SK-N-SH (cell line): ENCODE measurements at regions not wholly inside any gene's neighbourhood (a gene's known extent, or its start where the extent isn't known, plus 50 kb on each side); places are given as distances from the start of the nearest gene placed in this dataset.

Experiments
- CTCF ChIA-PET: fragments of 300-600, 350-600 bp; formaldehyde crosslinking; extraction: SDS; loops from one replicate; lab custom pipeline; 2021; lab: Yijun Ruan, JAX
- POLR2A ChIA-PET: fragments of 350-600 bp; sonication (Branson Sonifier 250); formaldehyde crosslinking; extraction: SDS; loops from one replicate; lab custom pipeline; 2020; ENCODE audit warnings: antibody characterized with exemption, inconsistent platforms; lab: Yijun Ruan, JAX
- DNase-seq: peaks from one replicate; pipeline ENCODE4 v3.0.0; 2012
- H2AFZ ChIP-seq: fragments of 200-600 bp; sonication (generic); 2 replicates; pipeline ENCODE4 v1.8.1; 2016; ENCODE audit warnings: antibody characterized with exemption, mild to moderate bottlenecking, low read depth
- H3F3A ChIP-seq: fragments of 200-600 bp; sonication (generic); replicated peaks from 2 replicates; pipeline ENCODE3; 2016; ENCODE audit warnings: antibody characterized with exemption, mild to moderate bottlenecking; ENCODE audit not compliant: insufficient read depth
- H3K27ac ChIP-seq, 2 experiments: fragments of 200-500 bp in 1 of 2; fragments of 200-600 bp in 1 of 2; sonication (Bioruptor generic) in 1 of 2; sonication (generic), shearing (Covaris generic) in 1 of 2; 2 replicates each; pipeline versions ENCODE4 v1.5.1 to v1.6.1; 2014 to 2016; ENCODE audit warnings: low read depth in 2 of 2, inconsistent platforms in 1 of 2, low read length in 1 of 2, mild to moderate bottlenecking in 1 of 2, mixed read lengths in 1 of 2
- H3K27me3 ChIP-seq: fragments of 200-600 bp; sonication (generic), shearing (Covaris generic); 2 replicates; pipeline ENCODE4 v1.6.1; 2016; ENCODE audit warnings: mixed run types; ENCODE audit not compliant: insufficient read depth
- H3K36me3 ChIP-seq, 2 experiments: fragments of 200-500 bp in 1 of 2; fragments of 200-600 bp in 1 of 2; sonication (Bioruptor generic) in 1 of 2; sonication (generic) in 1 of 2; replicated peaks in 1 of 2; 2 replicates each; pipeline versions ENCODE3 to v1.5.1; 2014 to 2016; ENCODE audit warnings: low read length in 1 of 2, mild to moderate bottlenecking in 1 of 2; ENCODE audit not compliant: insufficient read depth in 2 of 2, control insufficient read depth in 1 of 2
- H3K4me1 ChIP-seq, 2 experiments: fragments of 200-500 bp in 1 of 2; fragments of 200-600 bp in 1 of 2; sonication (Bioruptor generic) in 1 of 2; sonication (generic), shearing (Covaris generic) in 1 of 2; 2 replicates each; pipeline versions ENCODE4 v1.5.1 to v1.6.1; 2014 to 2016; ENCODE audit warnings: low read depth in 1 of 2, low read length in 1 of 2, mixed run types in 1 of 2; ENCODE audit not compliant: insufficient read depth in 2 of 2, control insufficient read depth in 1 of 2
- H3K4me2 ChIP-seq: fragments of 200-600 bp; sonication (generic), shearing (Covaris generic); 2 replicates; pipeline ENCODE4 v1.6.1; 2017; ENCODE audit warnings: mixed run types
- H3K4me3 ChIP-seq, 2 experiments: fragments of 200-500 bp in 1 of 2; fragments of 200-600 bp in 1 of 2; sonication (Bioruptor generic) in 1 of 2; sonication (generic), shearing (Covaris generic) in 1 of 2; 2 replicates each; pipeline versions ENCODE4 v1.5.1 to v1.8.1; 2014 to 2016; ENCODE audit warnings: low read depth in 2 of 2, inconsistent platforms in 1 of 2, low read length in 1 of 2, mild to moderate bottlenecking in 1 of 2, mixed read lengths in 1 of 2, moderate library complexity in 1 of 2
- H3K79me2 ChIP-seq: fragments of 200-600 bp; sonication (generic); 2 replicates; pipeline ENCODE4 v1.8.1; 2017; ENCODE audit warnings: mild to moderate bottlenecking; ENCODE audit not compliant: insufficient read depth
- H3K9ac ChIP-seq: fragments of 200-600 bp; sonication (generic); 2 replicates; pipeline ENCODE4 v1.6.1; 2017; ENCODE audit warnings: mixed run types
- H3K9me2 ChIP-seq: fragments of 200-600 bp; sonication (generic); 2 replicates; pipeline ENCODE4 v1.6.1; 2017; ENCODE audit warnings: mixed run types
- H3K9me3 ChIP-seq: fragments of 200-600 bp; sonication (generic); 2 replicates; pipeline ENCODE4 v1.6.1; 2017; ENCODE audit warnings: mixed run types, mild to moderate bottlenecking, moderate library complexity
- H4K20me1 ChIP-seq: fragments of 200-600 bp; sonication (generic); 2 replicates; pipeline ENCODE4 v1.6.1; 2017; ENCODE audit warnings: mild to moderate bottlenecking, mixed run types; ENCODE audit not compliant: insufficient read depth
- CTCF ChIP-seq: fragments of 200-600 bp; sonication (generic); IDR thresholded peaks from 2 replicates; pipeline ENCODE4 v1.6.1; 2017; ENCODE audit warnings: antibody characterized with exemption, mild to moderate bottlenecking, moderate library complexity
- ELF1 ChIP-seq: IDR thresholded peaks from 2 replicates; pipeline ENCODE4 v1.4.0; 2012
- EP300 ChIP-seq, 2 experiments: IDR thresholded peaks; 2 replicates each; pipeline versions ENCODE4 v1.4.0 to v1.6.1; 2012; ENCODE audit warnings: borderline replicate concordance in 1 of 2, low read depth in 1 of 2, low read length in 1 of 2
- EZH2phosphoT487 ChIP-seq: fragments of 200-600 bp; sonication (generic); IDR thresholded peaks from 2 replicates; pipeline ENCODE4 v1.6.1; 2017; ENCODE audit warnings: low read depth, mixed run types, mild to moderate bottlenecking, antibody characterized with exemption, moderate library complexity, borderline replicate concordance
- FOSL2 ChIP-seq: IDR thresholded peaks from 2 replicates; pipeline ENCODE4 v1.4.0; 2012; ENCODE audit warnings: low read depth, mild to moderate bottlenecking, moderate library complexity, borderline replicate concordance
- FOXM1 ChIP-seq: IDR thresholded peaks from 2 replicates; pipeline ENCODE4 v1.4.0; 2012; ENCODE audit warnings: low read depth, mild to moderate bottlenecking
- GABPA ChIP-seq: IDR thresholded peaks from 2 replicates; pipeline ENCODE4 v1.4.0; 2012; ENCODE audit warnings: low read depth, mild to moderate bottlenecking
- GATA2 ChIP-seq: sonication (generic); formaldehyde crosslinking; IDR thresholded peaks from 2 replicates; pipeline ENCODE4 v1.5.0; 2020; ENCODE audit warnings: mild to moderate bottlenecking, missing genetic modification reagents
- MEF2A ChIP-seq: IDR thresholded peaks from 2 replicates; pipeline ENCODE4 v1.4.0; 2012; ENCODE audit warnings: low read depth, borderline replicate concordance
- MXI1 ChIP-seq: IDR thresholded peaks from 2 replicates; pipeline ENCODE4 v1.6.1; 2012; ENCODE audit warnings: mild to moderate bottlenecking, low read depth, low read length, improper control_type of control experiment
- NRF1 ChIP-seq: IDR thresholded peaks from 2 replicates; pipeline ENCODE4 v1.6.1; 2012; ENCODE audit warnings: low read depth, mild to moderate bottlenecking, low read length
- REST ChIP-seq: IDR thresholded peaks from 2 replicates; pipeline ENCODE4 v1.6.1; 2012; ENCODE audit warnings: mild to moderate bottlenecking, low read depth, low read length, moderate library complexity
- SIN3A ChIP-seq: IDR thresholded peaks from 2 replicates; pipeline ENCODE4 v1.6.1; 2012; ENCODE audit warnings: low read depth, mild to moderate bottlenecking, low read length, moderate library complexity, borderline replicate concordance
- SMC3 ChIP-seq: IDR thresholded peaks from 2 replicates; pipeline ENCODE4 v1.6.1; 2012; ENCODE audit warnings: low read depth, low read length, improper control_type of control experiment
- TAF1 ChIP-seq: IDR thresholded peaks from 2 replicates; pipeline ENCODE4 v1.6.1; 2012; ENCODE audit warnings: low read depth, mild to moderate bottlenecking, low read length, moderate library complexity, borderline replicate concordance
- USF1 ChIP-seq: IDR thresholded peaks from 2 replicates; pipeline ENCODE4 v1.4.0; 2012; ENCODE audit warnings: low read depth, borderline replicate concordance
- USF2 ChIP-seq: fragments of 150-350 bp; IDR thresholded peaks from 2 replicates; pipeline ENCODE4 v1.6.1; 2017; ENCODE audit warnings: antibody characterized with exemption, low read length, low read depth, borderline replicate concordance
- ZBTB33 ChIP-seq: IDR thresholded peaks from 2 replicates; pipeline ENCODE4 v1.4.0; 2012; ENCODE audit warnings: low read depth, borderline replicate concordance
- WGBS: methylation state at CpG from one replicate; pipeline ENCODE4 v1.1.6; 2017; ENCODE audit warnings: low lambda C conversion rate; 5-methylcytosine and 5-hydroxymethylcytosine counted together

GRCh38 chr7:67387851-67388250 is 391.2 kb downstream of the TYW1 start:
- Histone ChIP-seq H4K20me1 (no peaks in the 10 kb centered on the region), H3K27ac (no peak overlapping the region), H3K9ac (no peak overlapping the region), H3F3A (no peaks in the 10 kb centered on the region), H3K79me2 (no peaks in the 10 kb centered on the region), H3K36me3 (no peaks in the 10 kb centered on the region), H2AFZ (no peak overlapping the region), H3K4me1 (no peaks in the 10 kb centered on the region; a peak in 1 of 4 replicates), H3K9me3 (no peaks in the 10 kb centered on the region), H3K27me3 (no peaks in the 10 kb centered on the region), H3K4me3 (no peak overlapping the region), H3K4me2 (no peak overlapping the region), H3K9me2 (no peaks in the 10 kb centered on the region)
- ChIA-PET POLR2A (no interaction called here), CTCF (interaction anchor here (0.8 to 2.9 kb wide), 3 partner anchors 9 to 231 kb away, joined by 3 to 25 read pairs (median 3); no protein-coding TSS in a partner anchor)
- TF ChIP-seq NRF1 (no peak), SIN3A (no peak), USF1 (no peak), MXI1 (no peak), EZH2phosphoT487 (no peak), TAF1 (no peak), MEF2A (no peak), CTCF (no peak), ELF1 (no peak), GABPA (no peak), FOXM1 (no peak)
- WGBS = 37% methylated on average over 4 of the region's 4 CpGs
- no peak for DNase-seq

- Histone ChIP-seq H3K9ac (no peak overlapping the region), H3K9me3 (no peaks in the 10 kb centered on the region), H3K79me2 (no peaks in the 10 kb centered on the region), H4K20me1 (no peaks in the 10 kb centered on the region), H3F3A (no peaks in the 10 kb centered on the region), H3K36me3 (no peaks in the 10 kb centered on the region), H2AFZ (no peak overlapping the region), H3K4me2 (no peak overlapping the region), H3K27me3 (no peaks in the 10 kb centered on the region), H3K9me2 (no peaks in the 10 kb centered on the region), H3K4me3 (no peak overlapping the region), H3K27ac (no peak overlapping the region), H3K4me1 (no peaks in the 10 kb centered on the region; a peak in 1 of 4 replicates)
- ChIA-PET CTCF (interaction anchor here (1.1 to 6.2 kb wide), 5 partner anchors 13 to 397 kb away, joined by 3 to 41 read pairs (median 3); no protein-coding TSS in a partner anchor), POLR2A (no interaction called here)
- WGBS = 72% methylated on average over 19 of the region's 19 CpGs
- no peak for DNase-seq
- TF ChIP-seq EP300 (IDR thresholded peaks at IDR 0.05; ENCODE audit: borderline replicate concordance in 1 of 2, low read depth in 1 of 2, low read length in 1 of 2) = no peak
- TF ChIP-seq GATA2 (CRISPR knock-in tag) = no peak
- no peak for TF ChIP-seq REST
- no peak for TF ChIP-seq USF2
- no peak for TF ChIP-seq ZBTB33
- no peak for TF ChIP-seq SMC3
- no peak for TF ChIP-seq FOSL2
These were observed 394.5 kb downstream of the TYW1 start for GRCh38 chr7:67391168-67391567.
